H1 (cell line): ENCODE measurements at regions not wholly inside any gene's neighbourhood (a gene's known extent, or its start where the extent isn't known, plus 50 kb on each side); places are given as distances from the start of the nearest gene placed in this dataset.

Experiments
- ATF3 ChIP-seq: IDR thresholded peaks from 2 replicates; pipeline ENCODE4 v1.6.1; 2011; ENCODE audit warnings: low read depth, mild to moderate bottlenecking, low read length; ENCODE audit not compliant: insufficient read depth
- CHD1 ChIP-seq: IDR thresholded peaks from 2 replicates; pipeline ENCODE4 v1.6.1; 2012; ENCODE audit warnings: low read depth, low read length, improper control_type of control experiment
- CTCF ChIP-seq, 3 experiments: IDR thresholded peaks; 1 replicate in 2 of 3; 2 replicates in 1 of 3; pipeline versions ENCODE4 v1.5.1 to v1.6.1; 2011; ENCODE audit warnings: low read length in 3 of 3, mild to moderate bottlenecking in 3 of 3, inconsistent platforms in 2 of 3, low read depth in 1 of 3, moderate library complexity in 1 of 3; ENCODE audit not compliant: insufficient read depth in 1 of 3; ENCODE audit errors: control extremely low read depth in 1 of 3
- EZH2 ChIP-seq: fragments of 200-600 bp; sonication (generic); IDR thresholded peaks from 2 replicates; pipeline ENCODE4 v1.7.1; 2012; ENCODE audit warnings: low read depth, mild to moderate bottlenecking, moderate library complexity, low read length, inconsistent platforms; ENCODE audit not compliant: severe bottlenecking
- GABPA ChIP-seq: IDR thresholded peaks from 2 replicates; pipeline ENCODE4 v1.6.1; 2011; ENCODE audit warnings: mild to moderate bottlenecking, low read length, moderate library complexity, borderline replicate concordance; ENCODE audit not compliant: insufficient read depth
- HDAC6 ChIP-seq: IDR thresholded peaks from one replicate; pipeline ENCODE4 v1.7.1; 2012; ENCODE audit warnings: low read depth, mild to moderate bottlenecking, inconsistent platforms, low read length, moderate library complexity
- RXRA ChIP-seq: IDR thresholded peaks from 2 replicates; pipeline ENCODE4 v1.6.1; 2011; ENCODE audit warnings: low read depth, mild to moderate bottlenecking, low read length, moderate library complexity; ENCODE audit not compliant: insufficient read depth
- SIX5 ChIP-seq: IDR thresholded peaks from 2 replicates; pipeline ENCODE4 v1.6.1; 2011; ENCODE audit warnings: mild to moderate bottlenecking, low read depth, low read length
- SRF ChIP-seq: IDR thresholded peaks from 2 replicates; pipeline ENCODE4 v1.6.1; 2011; ENCODE audit warnings: mild to moderate bottlenecking, low read depth, low read length, moderate library complexity
- TCF12 ChIP-seq: IDR thresholded peaks from 2 replicates; pipeline ENCODE4 v1.6.1; 2011; ENCODE audit warnings: low read depth, mild to moderate bottlenecking, low read length

- TF ChIP-seq CTCF (IDR thresholded peaks at IDR 0.05; ENCODE audit: control extremely low read depth in 1 of 3, insufficient read depth in 1 of 3, low read depth in 1 of 3, low read length in 3 of 3) (no peak), SIX5 (no peak), HDAC6 (no peak), GABPA (no peak), EZH2 (no peak), CHD1 (no peak), TCF12 (no peak), SRF (no peak), RXRA (no peak), ATF3 (no peak)
Measured at GRCh38 chr3:81040107-81040506, 721.3 kb downstream of the GBE1 start.
